ENCODE measurements at regions not wholly inside any gene's neighbourhood (a gene's known extent, or its start where the extent isn't known, plus 50 kb on each side); places are given as distances from the start of the nearest gene placed in this dataset.

DNA sequence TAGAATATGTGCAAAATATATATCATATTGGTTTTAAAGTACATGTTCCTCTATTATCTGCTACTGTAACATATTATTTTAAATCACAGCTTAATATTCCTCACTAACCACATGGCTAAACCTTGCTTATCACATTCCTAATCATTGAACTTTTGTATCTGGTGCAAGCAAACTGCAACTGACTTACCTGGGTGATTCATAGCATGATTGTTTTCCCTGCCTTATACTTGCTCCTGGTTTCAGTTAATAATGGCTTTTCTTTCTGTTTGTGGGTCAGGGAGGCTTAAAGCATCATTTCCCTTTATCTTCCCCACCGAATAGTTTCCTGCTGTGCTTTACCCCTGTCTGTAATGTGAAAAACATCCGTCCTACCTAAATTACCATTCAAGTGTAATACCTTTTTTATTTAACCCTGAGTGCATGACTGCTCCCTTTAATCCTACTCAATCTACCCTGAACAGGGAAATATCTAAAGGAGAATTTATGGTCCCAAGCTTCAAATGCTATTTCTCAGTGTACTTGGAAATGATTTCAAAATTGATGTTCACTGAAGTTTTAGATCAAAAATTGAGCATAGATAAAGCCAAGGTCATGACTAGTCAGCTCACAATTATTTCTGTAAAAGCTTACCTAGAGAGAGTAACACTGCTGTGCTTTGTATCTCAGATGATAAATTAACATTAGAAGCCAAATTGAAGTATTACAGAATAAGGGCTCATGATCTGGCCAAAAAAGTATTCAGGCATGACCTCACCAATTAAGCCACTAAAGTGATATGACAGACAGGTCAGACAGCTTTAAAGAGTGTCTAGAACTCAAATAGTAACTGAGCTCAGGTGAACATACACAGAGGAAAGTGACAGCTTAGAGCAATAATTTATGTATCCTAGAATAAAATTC lies 507.1 kb downstream of the BRINP3 start:
- Histone ChIP-seq H3K14ac (ENCODE audit: low read length) (no peak overlapping the region), H3K4ac (ENCODE audit: low read depth, low read length) (no peak overlapping the region), H3K27ac (ENCODE audit: low read depth, low read length) (no peak overlapping the region), H2BK12ac (ENCODE audit: low read length) (no peak overlapping the region), H3K18ac (ENCODE audit: low read length) (no peak overlapping the region), H3K36me3 (ENCODE audit: control insufficient read depth in 1 of 2, insufficient read depth in 2 of 2, low read length in 2 of 2) (no peaks in the 10 kb centered on the region), H4K91ac (ENCODE audit: low read depth, low read length) (no peak overlapping the region), H3K79me1 (ENCODE audit: low read length) (no peaks in the 10 kb centered on the region), H3K4me2 (ENCODE audit: low read length) (no peak overlapping the region), H2BK120ac (ENCODE audit: insufficient read depth, low read length, poor library complexity) (no peak overlapping the region), H4K8ac (ENCODE audit: low read depth, low read length) (no peak overlapping the region), H3K9me3 (ENCODE audit: insufficient read depth, low read depth, low read length) (no peaks in the 10 kb centered on the region), H3K23ac (ENCODE audit: low read length) (no peak overlapping the region), H2AFZ (ENCODE audit: insufficient read depth, low read length, poor library complexity) (no peak overlapping the region), H3K4me3 (ENCODE audit: low read depth, low read length) (no peak overlapping the region), H3K79me2 (ENCODE audit: control insufficient read depth, insufficient read depth, low read length, poor library complexity) (no peaks in the 10 kb centered on the region), H3K27me3 (ENCODE audit: insufficient read depth, low read length) (no peaks in the 10 kb centered on the region), H3K4me1 (ENCODE audit: control insufficient read depth in 1 of 2, insufficient read depth in 2 of 2, low read length in 2 of 2) (no peaks in the 10 kb centered on the region), H3K9ac (ENCODE audit: low read length) (no peak overlapping the region), H4K12ac (ENCODE audit: low read depth, low read length) (no peak overlapping the region), H2BK5ac (ENCODE audit: low read depth, low read length, poor library complexity) (no peak overlapping the region), H2AK5ac (ENCODE audit: low read length) (no peak overlapping the region)
- peak; percentile 37 to 63 for DNase-seq
- no CpG with 5 or more reads among the region's 2 CpGs for WGBS (ENCODE audit: extremely low coverage, insufficient coverage, insufficient read length)

DNA sequence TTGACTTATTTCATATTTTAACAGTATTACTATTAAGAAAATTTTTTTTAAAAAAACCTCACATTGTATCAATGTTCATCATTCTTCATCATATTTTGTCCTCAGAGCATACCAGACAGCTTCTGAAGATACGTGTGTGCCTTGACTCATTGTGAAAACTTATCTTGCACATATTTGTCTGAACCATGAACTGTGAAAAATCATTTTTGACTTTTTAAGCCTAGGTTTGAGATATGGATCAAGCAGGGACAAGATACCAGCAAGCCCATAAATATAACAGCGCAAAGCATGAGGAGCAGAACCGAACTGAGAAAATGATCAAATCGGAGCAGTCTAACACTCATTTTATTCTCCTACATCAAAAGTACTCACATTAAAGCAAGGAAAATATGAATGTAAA lies 506.0 kb downstream of the BRINP3 start:
- Histone ChIP-seq H3K4me2 (ENCODE audit: low read length) (no peak overlapping the region), H3K4me1 (ENCODE audit: control insufficient read depth in 1 of 2, insufficient read depth in 2 of 2, low read length in 2 of 2) (no peaks in the 10 kb centered on the region), H3K9ac (ENCODE audit: low read length) (no peak overlapping the region), H3K79me1 (ENCODE audit: low read length) (no peaks in the 10 kb centered on the region), H3K79me2 (ENCODE audit: control insufficient read depth, insufficient read depth, low read length, poor library complexity) (no peaks in the 10 kb centered on the region), H3K27me3 (ENCODE audit: insufficient read depth, low read length) (no peaks in the 10 kb centered on the region), H4K8ac (ENCODE audit: low read depth, low read length) (no peak overlapping the region), H3K18ac (ENCODE audit: low read length) (no peak overlapping the region), H2BK5ac (ENCODE audit: low read depth, low read length, poor library complexity) (no peak overlapping the region), H4K91ac (ENCODE audit: low read depth, low read length) (no peak overlapping the region), H2BK12ac (ENCODE audit: low read length) (no peak overlapping the region), H3K27ac (ENCODE audit: low read depth, low read length) (no peak overlapping the region), H3K9me3 (ENCODE audit: insufficient read depth, low read depth, low read length) (no peaks in the 10 kb centered on the region), H3K23ac (ENCODE audit: low read length) (peak overlapping the region; percentile 7), H4K12ac (ENCODE audit: low read depth, low read length) (no peak overlapping the region), H2AK5ac (ENCODE audit: low read length) (no peak overlapping the region), H3K14ac (ENCODE audit: low read length) (no peak overlapping the region), H3K4me3 (ENCODE audit: low read depth, low read length) (no peak overlapping the region), H3K36me3 (ENCODE audit: control insufficient read depth in 1 of 2, insufficient read depth in 2 of 2, low read length in 2 of 2) (no peaks in the 10 kb centered on the region), H3K4ac (ENCODE audit: low read depth, low read length) (no peak overlapping the region), H2AFZ (ENCODE audit: insufficient read depth, low read length, poor library complexity) (no peak overlapping the region), H2BK120ac (ENCODE audit: insufficient read depth, low read length, poor library complexity) (no peak overlapping the region)
- WGBS (ENCODE audit: extremely low coverage, insufficient coverage, insufficient read length): no CpG with 5 or more reads among the region's 4 CpGs
- DNase-seq: peak; percentile 34 to 69

DNA sequence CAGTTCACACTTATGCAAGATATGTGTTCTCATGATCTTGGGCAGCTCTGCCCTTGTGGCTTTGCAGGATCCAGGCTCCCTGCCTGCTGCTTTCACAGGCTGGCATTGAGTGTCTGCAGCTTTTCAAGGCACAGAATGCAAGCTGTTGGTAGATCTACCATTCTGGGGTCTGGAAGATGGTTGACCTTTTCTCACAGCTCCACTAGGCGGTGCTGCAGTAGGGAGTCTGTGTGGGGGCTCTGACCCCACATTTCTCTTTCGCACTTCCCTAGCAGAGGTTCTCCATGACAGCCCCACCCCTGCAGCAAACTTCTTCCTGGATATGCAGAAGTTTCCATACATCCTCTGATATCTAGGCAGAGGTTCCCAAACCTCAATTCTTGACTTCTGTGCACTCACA lies 500.5 kb downstream of the BRINP3 start:
- Histone ChIP-seq H2AFZ (ENCODE audit: insufficient read depth, low read length, poor library complexity) (no peak overlapping the region), H4K8ac (ENCODE audit: low read depth, low read length) (no peak overlapping the region), H3K18ac (ENCODE audit: low read length) (no peak overlapping the region), H3K4me3 (ENCODE audit: low read depth, low read length) (no peak overlapping the region), H2BK120ac (ENCODE audit: insufficient read depth, low read length, poor library complexity) (no peak overlapping the region), H2AK5ac (ENCODE audit: low read length) (no peak overlapping the region), H3K27me3 (ENCODE audit: insufficient read depth, low read length) (no peaks in the 10 kb centered on the region), H3K79me2 (ENCODE audit: control insufficient read depth, insufficient read depth, low read length, poor library complexity) (no peaks in the 10 kb centered on the region), H3K4me2 (ENCODE audit: low read length) (no peak overlapping the region), H4K12ac (ENCODE audit: low read depth, low read length) (no peak overlapping the region), H3K27ac (ENCODE audit: low read depth, low read length) (no peak overlapping the region), H3K79me1 (ENCODE audit: low read length) (no peaks in the 10 kb centered on the region), H3K36me3 (ENCODE audit: control insufficient read depth in 1 of 2, insufficient read depth in 2 of 2, low read length in 2 of 2) (no peaks in the 10 kb centered on the region), H3K4ac (ENCODE audit: low read depth, low read length) (no peak overlapping the region), H2BK12ac (ENCODE audit: low read length) (no peak overlapping the region), H3K9ac (ENCODE audit: low read length) (no peak overlapping the region), H3K14ac (ENCODE audit: low read length) (no peak overlapping the region), H2BK5ac (ENCODE audit: low read depth, low read length, poor library complexity) (no peak overlapping the region), H3K9me3 (ENCODE audit: insufficient read depth, low read depth, low read length) (no peaks in the 10 kb centered on the region), H3K23ac (ENCODE audit: low read length) (no peak overlapping the region), H3K4me1 (ENCODE audit: control insufficient read depth in 1 of 2, insufficient read depth in 2 of 2, low read length in 2 of 2) (no peaks in the 10 kb centered on the region), H4K91ac (ENCODE audit: low read depth, low read length) (no peak overlapping the region)
- no peak for DNase-seq
- WGBS (ENCODE audit: extremely low coverage, insufficient coverage, insufficient read length): no CpG with 5 or more reads among the region's 2 CpGs

DNA sequence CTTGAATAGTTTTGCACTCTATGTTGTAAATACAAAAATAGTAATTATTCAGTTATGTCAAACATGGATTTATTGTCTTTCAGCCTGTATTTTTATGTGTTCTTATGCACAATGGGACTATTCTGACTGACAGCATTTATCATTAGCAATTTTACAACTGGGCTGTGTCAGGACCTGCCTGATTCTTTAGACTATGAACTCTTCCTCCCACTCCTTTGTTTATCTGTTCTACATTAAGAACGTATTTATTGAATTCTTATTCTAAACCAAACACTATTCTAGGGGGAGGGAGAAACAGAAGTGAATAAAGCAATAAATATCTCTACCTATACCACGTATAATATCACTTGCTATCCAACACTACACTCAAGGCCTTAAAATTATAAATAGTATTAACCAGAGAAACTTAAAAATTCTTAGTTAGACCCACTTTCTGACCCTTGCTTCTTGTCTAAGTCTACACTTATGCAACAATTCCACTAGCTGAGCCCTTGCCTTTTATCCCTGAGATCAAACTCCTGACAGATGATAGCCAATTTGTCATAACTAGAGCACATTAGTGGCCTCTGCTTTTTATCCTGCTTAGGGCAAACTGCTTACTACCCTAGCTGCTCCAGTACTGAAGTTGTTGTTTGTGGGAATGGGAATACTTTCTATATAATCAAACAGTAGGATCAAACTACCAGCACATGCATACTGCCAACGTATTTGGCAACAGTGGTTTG lies 494.3 kb downstream of the BRINP3 start:
- H2AK5ac ChIP-seq (ENCODE audit: low read length): no peak overlapping the region
- no peak overlapping the region for H4K8ac ChIP-seq (ENCODE audit: low read depth, low read length)
- no peaks in the 10 kb centered on the region for H3K9me3 ChIP-seq (ENCODE audit: insufficient read depth, low read depth, low read length)
- no peak overlapping the region for H2BK120ac ChIP-seq (ENCODE audit: insufficient read depth, low read length, poor library complexity)
- no CpG with 5 or more reads among the region's 3 CpGs for WGBS (ENCODE audit: extremely low coverage, insufficient coverage, insufficient read length)
- no peaks in the 10 kb centered on the region for H3K27me3 ChIP-seq (ENCODE audit: insufficient read depth, low read length)
- no peak for DNase-seq
- no peaks in the 10 kb centered on the region for H3K36me3 ChIP-seq (ENCODE audit: control insufficient read depth in 1 of 2, insufficient read depth in 2 of 2, low read length in 2 of 2)
- no peak overlapping the region for H3K27ac ChIP-seq (ENCODE audit: low read depth, low read length)
- no peak overlapping the region for H2BK5ac ChIP-seq (ENCODE audit: low read depth, low read length, poor library complexity)
- no peak overlapping the region for H3K18ac ChIP-seq (ENCODE audit: low read length)
- H3K4me1 ChIP-seq (ENCODE audit: control insufficient read depth in 1 of 2, insufficient read depth in 2 of 2, low read length in 2 of 2): no peaks in the 10 kb centered on the region
- no peaks in the 10 kb centered on the region for H3K79me1 ChIP-seq (ENCODE audit: low read length)
- no peak overlapping the region for H3K14ac ChIP-seq (ENCODE audit: low read length)
- no peak overlapping the region for H3K9ac ChIP-seq (ENCODE audit: low read length)
- no peak overlapping the region for H3K4me3 ChIP-seq (ENCODE audit: low read depth, low read length)
- H3K79me2 ChIP-seq (ENCODE audit: control insufficient read depth, insufficient read depth, low read length, poor library complexity): no peaks in the 10 kb centered on the region
- no peak overlapping the region for H2AFZ ChIP-seq (ENCODE audit: insufficient read depth, low read length, poor library complexity)
- no peak overlapping the region for H4K91ac ChIP-seq (ENCODE audit: low read depth, low read length)
- no peak overlapping the region for H3K4ac ChIP-seq (ENCODE audit: low read depth, low read length)
- no peak overlapping the region for H3K4me2 ChIP-seq (ENCODE audit: low read length)
- H4K12ac ChIP-seq (ENCODE audit: low read depth, low read length): no peak overlapping the region
- no peak overlapping the region for H2BK12ac ChIP-seq (ENCODE audit: low read length)
- no peak overlapping the region for H3K23ac ChIP-seq (ENCODE audit: low read length)

Data from trophoblast cell (in vitro differentiated cells and primary cell).